Hepatocyte (in vitro differentiated cells): ENCODE measurements at regions not wholly inside any gene's neighbourhood (a gene's known extent, or its start where the extent isn't known, plus 50 kb on each side); places are given as distances from the start of the nearest gene placed in this dataset.
"Not testable (repeated sequence)": the region's sequence is repeated elsewhere in the genome, so short reads cannot be mapped to it uniquely, and the experiment has no call there.

ENCODE experiments used
- DNase-seq: peaks from one replicate; pipeline ENCODE4 v3.0.0-alpha.2; 2016; ENCODE audit warnings: low spot score
- H2AFZ ChIP-seq: fragments of 200-600 bp; sonication (generic); 2 replicates; pipeline ENCODE4 v1.6.0; 2016; ENCODE audit warnings: antibody characterized with exemption, mild to moderate bottlenecking
- H3K27ac ChIP-seq: fragments of 200-600 bp; sonication (generic); 2 replicates; pipeline ENCODE4 v1.5.1; 2016; ENCODE audit warnings: mild to moderate bottlenecking
- H3K27me3 ChIP-seq: fragments of 200-600 bp; sonication (generic); 2 replicates; pipeline ENCODE4 v1.6.1; 2016
- H3K36me3 ChIP-seq: fragments of 200-600 bp; sonication (generic); replicated peaks from 2 replicates; pipeline ENCODE4 v1.5.1; 2016; ENCODE audit warnings: low read depth; ENCODE audit not compliant: insufficient read depth
- H3K4me1 ChIP-seq: fragments of 200-600 bp; sonication (generic); 2 replicates; pipeline ENCODE4 v1.5.1; 2016; ENCODE audit warnings: mild to moderate bottlenecking, moderate library complexity; ENCODE audit not compliant: insufficient read depth
- H3K4me2 ChIP-seq: fragments of 200-600 bp; sonication (generic); 2 replicates; pipeline ENCODE4 v1.6.0; 2016
- H3K4me3 ChIP-seq: fragments of 200-600 bp; sonication (generic); 2 replicates; pipeline ENCODE4 v1.5.1; 2016; ENCODE audit warnings: mild to moderate bottlenecking
- H3K79me2 ChIP-seq: fragments of 200-600 bp; sonication (generic); 2 replicates; pipeline ENCODE4 v1.6.0; 2017; ENCODE audit warnings: mild to moderate bottlenecking
- H3K9me2 ChIP-seq: fragments of 200-600 bp; sonication (generic); replicated peaks from 2 replicates; pipeline ENCODE4 v1.6.0; 2017; ENCODE audit warnings: mild to moderate bottlenecking; ENCODE audit not compliant: insufficient read depth
- H3K9me3 ChIP-seq: fragments of 200-600 bp; sonication (generic); 2 replicates; pipeline ENCODE4 v1.5.1; 2016; ENCODE audit warnings: low read depth, mild to moderate bottlenecking
- H4K20me1 ChIP-seq: fragments of 200-600 bp; sonication (generic); 2 replicates; pipeline ENCODE4 v1.6.0; 2016; ENCODE audit warnings: mild to moderate bottlenecking; ENCODE audit not compliant: insufficient read depth, poor library complexity, severe bottlenecking
- CTCF ChIP-seq: fragments of 200-600 bp; sonication (generic); IDR thresholded peaks from 2 replicates; pipeline ENCODE4 v1.5.1; 2016; ENCODE audit warnings: antibody characterized with exemption, mild to moderate bottlenecking; ENCODE audit not compliant: poor library complexity
- EZH2 ChIP-seq: fragments of 200-600 bp; sonication (generic); IDR thresholded peaks from 2 replicates; pipeline ENCODE4 v1.6.1; 2016; ENCODE audit warnings: antibody characterized with exemption, mild to moderate bottlenecking, borderline replicate concordance
- EZH2phosphoT487 ChIP-seq: fragments of 200-600 bp; sonication (generic); IDR thresholded peaks from one replicate; pipeline ENCODE4 v1.6.1; 2018; ENCODE audit warnings: antibody characterized with exemption, mild to moderate bottlenecking, low read depth, moderate library complexity; ENCODE audit not compliant: unreplicated experiment, severe bottlenecking
- WGBS: methylation state at CpG from one replicate; pipeline ENCODE4 v1.1.6; 2016; ENCODE audit warnings: low lambda C conversion rate; ENCODE audit errors: missing lambda C conversion rate; 5-methylcytosine and 5-hydroxymethylcytosine counted together

GRCh38 chr15:20271647-20272046 is 270.0 kb downstream of the GOLGA6L6 start:
- Histone ChIP-seq H2AFZ (no peak overlapping the region), H3K9me3 (peaks cover 80% of the 10 kb centered on the region), H3K4me1 (no peaks in the 10 kb centered on the region), H3K4me3 (no peak overlapping the region), H3K27ac (no peak overlapping the region), H3K4me2 (no peak overlapping the region), H3K27me3 (no peaks in the 10 kb centered on the region), H3K9me2 (no peaks in the 10 kb centered on the region), H3K79me2 (no peaks in the 10 kb centered on the region), H3K36me3 (no peaks in the 10 kb centered on the region), H4K20me1 (no peaks in the 10 kb centered on the region)
- DNase-seq = no peak
- TF ChIP-seq EZH2phosphoT487 (no peak), CTCF (no peak), EZH2 (no peak)
- WGBS = 56% methylated on average over 5 of the region's 5 CpGs

- H3K27me3 ChIP-seq, H2AFZ ChIP-seq, H3K36me3 ChIP-seq, H3K79me2 ChIP-seq, DNase-seq, H4K20me1 ChIP-seq, H3K9me2 ChIP-seq, H3K27ac ChIP-seq, H3K4me1 ChIP-seq, H3K4me2 ChIP-seq, H3K4me3 ChIP-seq: not testable (repeated sequence)
- H3K9me3 ChIP-seq = peaks cover 76% of the 10 kb centered on the region
- WGBS = 87% methylated on average over 5 of the region's 5 CpGs
These were observed 271.6 kb downstream of the GOLGA6L6 start for GRCh38 chr15:20269956-20270355.

- H4K20me1 ChIP-seq, H2AFZ ChIP-seq, DNase-seq, H3K27me3 ChIP-seq, H3K27ac ChIP-seq, H3K9me2 ChIP-seq, H3K36me3 ChIP-seq, H3K79me2 ChIP-seq, H3K4me2 ChIP-seq, H3K4me3 ChIP-seq, H3K4me1 ChIP-seq: not testable (repeated sequence)
- peaks cover 69% of the 10 kb centered on the region for H3K9me3 ChIP-seq
- 89% methylated on average over 6 of the region's 6 CpGs for WGBS
These were observed 273.6 kb downstream of the GOLGA6L6 start for GRCh38 chr15:20267996-20268395.

- WGBS = 61% methylated on average over 6 of the region's 6 CpGs
- H3K27ac ChIP-seq, H3K4me1 ChIP-seq, H3K36me3 ChIP-seq, H3K79me2 ChIP-seq, H2AFZ ChIP-seq, H3K27me3 ChIP-seq, H3K4me2 ChIP-seq, H4K20me1 ChIP-seq, DNase-seq, H3K4me3 ChIP-seq, H3K9me2 ChIP-seq: not testable (repeated sequence)
- H3K9me3 ChIP-seq = peaks cover 61% of the 10 kb centered on the region
These were observed 274.4 kb downstream of the GOLGA6L6 start for GRCh38 chr15:20267051-20267730.

DNA sequence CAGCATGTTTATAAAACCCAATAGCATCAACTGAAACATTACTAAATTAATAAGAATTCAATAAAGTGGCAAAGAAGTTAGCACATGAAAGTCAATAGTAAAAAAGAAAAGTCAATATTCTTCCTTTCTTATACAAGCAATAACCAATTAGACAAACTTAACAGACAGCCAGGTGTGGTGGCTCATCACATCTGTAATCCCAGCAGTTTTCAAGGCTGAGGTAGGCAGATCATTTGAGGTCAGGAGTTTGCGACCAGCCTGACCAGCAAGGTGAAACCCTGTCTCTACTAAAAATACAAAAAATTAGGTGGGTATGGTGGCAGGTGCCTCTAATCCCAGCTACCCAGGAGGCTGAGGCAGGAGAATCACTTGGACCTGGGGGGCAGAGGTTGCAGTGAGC is 275.9 kb downstream of the GOLGA6L6 start:
- not testable (repeated sequence) for H3K4me3 ChIP-seq, H3K79me2 ChIP-seq, H3K27ac ChIP-seq, H3K36me3 ChIP-seq, H2AFZ ChIP-seq, H3K27me3 ChIP-seq, H3K9me2 ChIP-seq, H3K4me1 ChIP-seq, H3K4me2 ChIP-seq, DNase-seq, H4K20me1 ChIP-seq
- 72% methylated on average over 1 of the region's 1 CpG for WGBS
- H3K9me3 ChIP-seq = peaks cover 48% of the 10 kb centered on the region

- not testable (repeated sequence) for H3K79me2 ChIP-seq, H3K9me2 ChIP-seq, DNase-seq, H2AFZ ChIP-seq, H3K4me3 ChIP-seq, H3K4me1 ChIP-seq, H3K4me2 ChIP-seq, H3K27me3 ChIP-seq, H4K20me1 ChIP-seq, H3K36me3 ChIP-seq, H3K27ac ChIP-seq
- 73% methylated on average over 16 of the region's 16 CpGs for WGBS
- peaks cover 24% of the 10 kb centered on the region for H3K9me3 ChIP-seq
These were observed 280.0 kb downstream of the GOLGA6L6 start for GRCh38 chr15:20261321-20262280.

DNA sequence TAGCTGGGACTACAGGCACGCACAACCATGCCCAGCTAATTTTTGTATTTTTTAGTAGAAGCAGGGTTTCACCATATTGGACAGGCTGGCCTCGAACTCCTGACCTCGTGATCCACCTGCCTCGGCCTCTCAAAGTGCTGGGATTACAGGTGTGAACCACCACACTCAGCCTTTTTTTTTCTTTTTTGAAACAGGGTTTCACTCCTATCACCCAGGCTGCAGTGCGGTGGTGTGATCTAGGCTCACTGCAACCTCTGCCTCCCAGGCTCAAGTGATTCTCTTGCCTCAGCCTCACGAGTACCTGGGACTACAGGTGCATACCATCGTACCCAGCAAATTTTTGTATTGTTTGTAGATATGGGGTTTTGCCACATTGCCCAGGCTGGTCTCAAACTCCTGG is 280.9 kb downstream of the GOLGA6L6 start:
- 67% methylated on average over 7 of the region's 7 CpGs for WGBS
- H3K9me2 ChIP-seq, H3K4me2 ChIP-seq: not testable (repeated sequence)

More for the DNA sequence above, 280.9 kb downstream of the GOLGA6L6 start:
- peaks cover 20% of the 10 kb centered on the region for H3K9me3 ChIP-seq
- H4K20me1 ChIP-seq, H3K79me2 ChIP-seq, H3K4me1 ChIP-seq, H3K27me3 ChIP-seq, H3K27ac ChIP-seq, H2AFZ ChIP-seq, H3K4me3 ChIP-seq, H3K36me3 ChIP-seq, DNase-seq: not testable (repeated sequence)
